ENCODE measurements at regions not wholly inside any gene's neighbourhood (a gene's known extent, or its start where the extent isn't known, plus 50 kb on each side); places are given as distances from the start of the nearest gene placed in this dataset.

DNA sequence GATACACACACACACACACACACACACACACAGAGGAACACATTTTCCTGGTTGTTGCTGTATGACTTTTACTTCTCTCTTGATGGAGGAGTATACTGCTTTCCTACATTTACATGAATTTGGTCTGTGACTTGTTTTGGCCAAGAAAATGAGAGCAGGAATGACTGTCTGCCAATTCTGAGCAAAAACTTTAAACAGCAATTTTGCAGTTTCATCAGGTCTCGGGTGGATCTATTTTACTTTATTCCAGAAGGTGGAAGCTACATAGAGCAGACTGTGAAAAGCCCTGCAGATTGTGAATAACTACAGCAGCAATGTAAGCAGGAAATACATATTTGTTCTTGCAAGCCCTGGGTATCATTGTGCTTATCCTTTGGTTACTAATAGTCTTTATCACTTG is 1350.0 kb upstream of the EPHA6 start:
- Histone ChIP-seq H2BK120ac (ENCODE audit: low read depth, low read length) (no peak overlapping the region), H2BK12ac (ENCODE audit: low read length in 2 of 2) (no peak overlapping the region), H2AFZ (ENCODE audit: low read depth, low read length) (no peak overlapping the region)

DNA sequence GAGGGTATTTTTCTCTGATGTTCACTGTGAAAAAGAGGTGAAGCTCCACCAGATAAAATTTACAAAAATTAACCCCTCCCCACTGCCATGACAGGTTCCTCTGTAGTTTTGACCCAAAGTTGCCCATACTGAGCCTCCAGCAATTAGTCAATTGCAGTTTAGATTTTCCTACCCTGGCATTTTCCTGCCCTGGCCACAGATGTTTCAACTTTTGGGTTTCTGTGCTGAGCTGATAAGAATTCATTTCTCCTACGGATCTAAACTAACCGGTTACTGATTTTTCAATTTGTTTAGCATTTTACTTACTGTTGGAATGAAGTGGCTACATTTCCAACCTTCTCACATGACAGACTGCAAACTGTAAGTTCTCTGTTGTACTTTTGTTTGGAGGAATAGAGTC is 1346.1 kb upstream of the EPHA6 start:
- Histone ChIP-seq H3K4me1 (ENCODE audit: control insufficient read depth, insufficient read depth, low read depth, low read length) (no peaks in the 10 kb centered on the region), H2BK12ac (ENCODE audit: low read length in 2 of 2) (no peak overlapping the region), H3K27me3 (ENCODE audit: control insufficient read depth in 1 of 2, insufficient read depth in 1 of 2, low read length in 2 of 2) (no peaks in the 10 kb centered on the region), H3K14ac (ENCODE audit: low read length in 2 of 2) (no peak overlapping the region), H3K9ac (ENCODE audit: low read length) (no peak overlapping the region), H3K18ac (ENCODE audit: low read depth in 1 of 2, low read length in 2 of 2) (no peak overlapping the region), H4K8ac (ENCODE audit: low read length) (no peak overlapping the region), H3K36me3 (ENCODE audit: control insufficient read depth in 1 of 2, insufficient read depth in 2 of 2, low read depth in 1 of 2, low read length in 2 of 2) (no peaks in the 10 kb centered on the region), H3K4me2 (ENCODE audit: low read length, poor library complexity, severe bottlenecking) (no peak overlapping the region), H3K9me3 (ENCODE audit: control insufficient read depth, low read length) (no peaks in the 10 kb centered on the region), H2BK5ac (ENCODE audit: low read depth, low read length, poor library complexity, severe bottlenecking) (no peak overlapping the region), H2AFZ (ENCODE audit: low read depth, low read length) (no peak overlapping the region), H3K4me3 (ENCODE audit: insufficient read depth in 1 of 2, low read depth in 1 of 2, low read length in 2 of 2) (no peak overlapping the region), H3K4ac (ENCODE audit: low read depth in 1 of 2, low read length in 2 of 2) (no peak overlapping the region), H3K79me1 (replicated peaks; ENCODE audit: low read length, poor library complexity, severe bottlenecking) (no peaks in the 10 kb centered on the region), H2BK15ac (ENCODE audit: low read depth, poor library complexity, severe bottlenecking) (no peak overlapping the region), H3K27ac (ENCODE audit: low read length, poor library complexity, severe bottlenecking) (no peak overlapping the region), H2AK5ac (ENCODE audit: low read length, severe bottlenecking) (no peak overlapping the region), H3K23ac (ENCODE audit: low read length in 2 of 2) (no peak overlapping the region), H4K91ac (ENCODE audit: low read length) (no peak overlapping the region), H2BK120ac (ENCODE audit: low read depth, low read length) (no peak overlapping the region)
- DNase-seq, result no peak
- WGBS, result 92% methylated on average over 2 of the region's 2 CpGs

More for the DNA sequence above, 1350.0 kb upstream of the EPHA6 start:
- Histone ChIP-seq H3K27me3 (ENCODE audit: control insufficient read depth in 1 of 2, insufficient read depth in 1 of 2, low read length in 2 of 2) (no peaks in the 10 kb centered on the region), H3K9ac (ENCODE audit: low read length) (no peak overlapping the region), H3K4me1 (ENCODE audit: control insufficient read depth, insufficient read depth, low read depth, low read length) (no peaks in the 10 kb centered on the region), H3K27ac (ENCODE audit: low read length, poor library complexity, severe bottlenecking) (no peak overlapping the region), H3K79me1 (replicated peaks; ENCODE audit: low read length, poor library complexity, severe bottlenecking) (no peaks in the 10 kb centered on the region), H3K4me3 (ENCODE audit: insufficient read depth in 1 of 2, low read depth in 1 of 2, low read length in 2 of 2) (no peak overlapping the region), H2BK5ac (ENCODE audit: low read depth, low read length, poor library complexity, severe bottlenecking) (no peak overlapping the region), H3K4me2 (ENCODE audit: low read length, poor library complexity, severe bottlenecking) (no peak overlapping the region), H4K8ac (ENCODE audit: low read length) (no peak overlapping the region), H3K4ac (ENCODE audit: low read depth in 1 of 2, low read length in 2 of 2) (no peak overlapping the region), H3K9me3 (ENCODE audit: control insufficient read depth, low read length) (no peaks in the 10 kb centered on the region), H2AK5ac (ENCODE audit: low read length, severe bottlenecking) (no peak overlapping the region), H3K36me3 (ENCODE audit: control insufficient read depth in 1 of 2, insufficient read depth in 2 of 2, low read depth in 1 of 2, low read length in 2 of 2) (no peaks in the 10 kb centered on the region), H3K14ac (ENCODE audit: low read length in 2 of 2) (no peak overlapping the region), H2BK15ac (ENCODE audit: low read depth, poor library complexity, severe bottlenecking) (no peak overlapping the region), H3K18ac (ENCODE audit: low read depth in 1 of 2, low read length in 2 of 2) (no peak overlapping the region), H4K91ac (ENCODE audit: low read length) (no peak overlapping the region), H3K23ac (ENCODE audit: low read length in 2 of 2) (no peak overlapping the region)
- DNase-seq, result no peak
- 0% methylated on average over 1 of the region's 1 CpG for WGBS

DNA sequence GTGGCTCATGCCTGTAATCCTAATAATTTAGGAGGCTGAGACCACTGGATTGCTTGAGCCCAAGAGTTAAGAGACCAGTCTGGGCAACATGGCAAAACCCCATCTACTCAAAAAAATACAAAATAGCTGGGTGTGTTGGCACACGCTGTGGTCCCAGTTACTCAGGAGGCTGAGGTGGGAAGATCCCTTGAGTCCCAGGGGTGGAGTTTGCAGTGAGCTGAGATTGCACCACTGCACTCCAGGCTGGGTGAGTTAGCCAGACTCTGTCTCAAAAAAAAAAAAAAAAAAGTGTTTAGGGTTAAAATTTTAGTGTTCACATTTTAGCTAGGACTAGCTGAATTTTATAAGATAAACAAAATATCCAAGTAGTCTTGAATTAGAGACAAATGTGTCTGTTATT is 1340.1 kb upstream of the EPHA6 start:
- Histone ChIP-seq H3K9me3 (ENCODE audit: control insufficient read depth, low read length) (no peaks in the 10 kb centered on the region), H3K36me3 (ENCODE audit: control insufficient read depth in 1 of 2, insufficient read depth in 2 of 2, low read depth in 1 of 2, low read length in 2 of 2) (no peaks in the 10 kb centered on the region), H2AK5ac (ENCODE audit: low read length, severe bottlenecking) (no peak overlapping the region), H3K27me3 (ENCODE audit: control insufficient read depth in 1 of 2, insufficient read depth in 1 of 2, low read length in 2 of 2) (no peaks in the 10 kb centered on the region), H3K23ac (ENCODE audit: low read length in 2 of 2) (no peak overlapping the region), H3K18ac (ENCODE audit: low read depth in 1 of 2, low read length in 2 of 2) (no peak overlapping the region), H2BK120ac (ENCODE audit: low read depth, low read length) (no peak overlapping the region), H2BK12ac (ENCODE audit: low read length in 2 of 2) (no peak overlapping the region), H3K14ac (ENCODE audit: low read length in 2 of 2) (no peak overlapping the region), H2AFZ (ENCODE audit: low read depth, low read length) (no peak overlapping the region), H3K9ac (ENCODE audit: low read length) (no peak overlapping the region), H4K8ac (ENCODE audit: low read length) (no peak overlapping the region), H4K91ac (ENCODE audit: low read length) (no peak overlapping the region), H3K4me3 (ENCODE audit: insufficient read depth in 1 of 2, low read depth in 1 of 2, low read length in 2 of 2) (no peak overlapping the region), H3K79me1 (replicated peaks; ENCODE audit: low read length, poor library complexity, severe bottlenecking) (no peaks in the 10 kb centered on the region), H2BK5ac (ENCODE audit: low read depth, low read length, poor library complexity, severe bottlenecking) (no peak overlapping the region), H3K4me2 (ENCODE audit: low read length, poor library complexity, severe bottlenecking) (no peak overlapping the region), H3K4me1 (ENCODE audit: control insufficient read depth, insufficient read depth, low read depth, low read length) (no peaks in the 10 kb centered on the region), H2BK15ac (ENCODE audit: low read depth, poor library complexity, severe bottlenecking) (no peak overlapping the region), H3K4ac (ENCODE audit: low read depth in 1 of 2, low read length in 2 of 2) (no peak overlapping the region), H3K27ac (ENCODE audit: low read length, poor library complexity, severe bottlenecking) (no peak overlapping the region)
- WGBS, result 80% methylated on average over 1 of the region's 1 CpG
- no peak for DNase-seq

DNA sequence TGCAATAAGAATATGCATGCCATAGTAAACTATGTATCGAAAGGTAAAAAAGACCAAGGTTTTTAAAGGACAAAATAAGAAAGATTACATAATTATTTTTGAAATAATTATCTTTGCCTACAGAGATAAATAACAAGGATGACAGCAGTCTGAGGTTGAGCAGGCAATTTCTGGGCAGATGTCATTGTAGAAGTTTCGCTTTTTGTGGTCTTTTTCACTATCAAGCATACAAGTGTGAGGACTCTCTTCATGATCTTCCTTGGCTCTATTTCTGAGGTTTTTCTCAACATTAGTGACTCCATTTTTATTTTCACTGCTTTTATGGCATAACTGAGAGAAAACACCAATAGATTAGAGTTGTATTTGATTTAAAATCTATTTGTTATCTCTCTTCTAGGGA is 1337.9 kb upstream of the EPHA6 start:
- no peaks in the 10 kb centered on the region for H3K79me1 ChIP-seq (replicated peaks; ENCODE audit: low read length, poor library complexity, severe bottlenecking)

More for the DNA sequence above, 1337.9 kb upstream of the EPHA6 start:
- WGBS, result 100% methylated on average over 1 of the region's 2 CpGs
- Histone ChIP-seq H3K4me2 (ENCODE audit: low read length, poor library complexity, severe bottlenecking) (no peak overlapping the region), H2BK12ac (ENCODE audit: low read length in 2 of 2) (no peak overlapping the region), H2AK5ac (ENCODE audit: low read length, severe bottlenecking) (no peak overlapping the region), H3K27me3 (ENCODE audit: control insufficient read depth in 1 of 2, insufficient read depth in 1 of 2, low read length in 2 of 2) (no peaks in the 10 kb centered on the region), H2BK5ac (ENCODE audit: low read depth, low read length, poor library complexity, severe bottlenecking) (no peak overlapping the region), H2BK15ac (ENCODE audit: low read depth, poor library complexity, severe bottlenecking) (no peak overlapping the region), H3K23ac (ENCODE audit: low read length in 2 of 2) (no peak overlapping the region), H3K27ac (ENCODE audit: low read length, poor library complexity, severe bottlenecking) (no peak overlapping the region), H3K36me3 (ENCODE audit: control insufficient read depth in 1 of 2, insufficient read depth in 2 of 2, low read depth in 1 of 2, low read length in 2 of 2) (no peaks in the 10 kb centered on the region), H3K14ac (ENCODE audit: low read length in 2 of 2) (no peak overlapping the region), H3K18ac (ENCODE audit: low read depth in 1 of 2, low read length in 2 of 2) (no peak overlapping the region), H2AFZ (ENCODE audit: low read depth, low read length) (no peak overlapping the region), H3K4me1 (ENCODE audit: control insufficient read depth, insufficient read depth, low read depth, low read length) (no peaks in the 10 kb centered on the region), H4K8ac (ENCODE audit: low read length) (no peak overlapping the region), H2BK120ac (ENCODE audit: low read depth, low read length) (no peak overlapping the region), H4K91ac (ENCODE audit: low read length) (no peak overlapping the region), H3K9me3 (ENCODE audit: control insufficient read depth, low read length) (no peaks in the 10 kb centered on the region), H3K4me3 (ENCODE audit: insufficient read depth in 1 of 2, low read depth in 1 of 2, low read length in 2 of 2) (no peak overlapping the region), H3K9ac (ENCODE audit: low read length) (no peak overlapping the region), H3K4ac (ENCODE audit: low read depth in 1 of 2, low read length in 2 of 2) (no peak overlapping the region)
- DNase-seq, result no peak
